ENCODE measurements at regions not wholly inside any gene's neighbourhood (a gene's known extent, or its start where the extent isn't known, plus 50 kb on each side); places are given as distances from the start of the nearest gene placed in this dataset.

- no peak for DNase-seq (ENCODE audit: low spot score)
Measured at GRCh38 chr9:18073002-18073401, 401.0 kb upstream of the ADAMTSL1 start.

DNA sequence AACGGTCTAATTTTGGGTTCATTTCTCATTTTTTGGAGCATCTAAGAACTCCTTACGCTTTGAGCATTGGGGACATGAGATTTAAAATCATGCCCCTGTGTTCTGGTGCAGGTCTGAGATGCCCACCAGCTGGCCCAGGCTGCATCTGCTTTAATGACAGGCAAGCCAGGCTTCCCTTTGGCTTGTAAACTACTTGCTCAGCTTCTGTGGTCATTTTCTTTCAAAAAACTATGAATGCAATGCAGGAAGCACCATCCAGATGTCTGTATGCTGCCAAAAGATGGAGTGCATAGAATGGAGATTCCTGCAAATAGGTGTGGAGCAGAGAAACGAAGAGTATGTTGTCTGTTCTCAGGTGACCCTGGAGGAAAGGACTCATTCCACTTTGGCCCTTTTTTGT is 399.9 kb upstream of the ADAMTSL1 start:
- no peak for DNase-seq (ENCODE audit: low spot score)

- DNase-seq (ENCODE audit: low spot score): no peak
Measured at GRCh38 chr9:18075253-18075952, 398.6 kb upstream of the ADAMTSL1 start.

DNA sequence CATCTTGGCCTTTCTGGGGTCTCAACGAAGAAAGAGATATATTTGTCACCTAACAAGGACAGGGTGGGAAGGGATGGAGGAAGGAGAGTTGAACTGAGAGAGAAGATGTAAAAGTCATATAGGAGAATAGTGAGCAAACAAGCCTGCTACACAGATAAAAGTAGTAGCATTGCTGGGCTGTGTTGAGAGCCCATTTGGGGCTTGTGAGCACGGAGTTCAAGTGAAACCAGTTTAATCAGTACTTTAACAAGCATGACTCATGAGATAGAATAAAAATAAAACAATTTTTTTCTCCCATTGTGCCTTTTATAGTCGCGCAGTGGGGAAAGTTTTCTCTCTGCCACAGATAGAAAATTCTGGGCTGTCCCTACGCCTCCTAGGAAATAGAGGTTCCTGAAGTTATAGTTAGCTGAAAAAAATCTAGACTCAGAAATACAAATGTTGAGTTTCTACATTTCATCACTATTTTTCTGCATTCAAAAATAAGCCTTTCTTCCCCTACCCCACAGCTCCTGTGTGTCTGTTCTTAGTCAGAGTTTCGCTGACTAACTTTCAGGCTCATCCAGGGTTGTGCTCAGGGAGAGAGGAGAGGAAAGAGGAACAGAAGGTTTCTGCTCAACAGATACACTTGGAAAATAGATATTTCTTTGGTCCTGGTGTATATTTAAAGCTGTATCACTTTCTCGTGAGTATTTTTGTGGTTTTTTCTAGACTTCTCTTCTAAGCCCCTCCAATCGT is 395.8 kb upstream of the ADAMTSL1 start:
- DNase-seq (ENCODE audit: low spot score): no peak

DNA sequence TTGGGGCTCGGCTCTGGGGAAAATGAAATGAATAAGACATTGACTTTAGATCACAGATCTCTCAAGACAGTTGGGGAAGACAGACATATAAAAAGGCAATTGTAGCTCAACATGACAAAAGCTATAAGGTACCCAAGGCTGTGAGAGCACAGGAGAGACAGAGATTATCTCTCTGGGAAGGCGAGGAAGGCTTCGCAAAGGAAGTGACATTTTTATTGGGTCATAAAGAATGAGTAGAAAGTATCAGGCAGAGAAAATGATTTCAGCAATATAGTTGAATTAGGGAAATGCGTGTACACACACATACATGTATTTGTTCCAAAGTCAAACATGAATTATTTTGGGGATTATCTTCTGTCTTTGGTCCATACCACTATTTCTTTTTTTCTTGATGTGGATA is 381.8 kb upstream of the ADAMTSL1 start:
- DNase-seq (ENCODE audit: low spot score): no peak

- no peak for DNase-seq (ENCODE audit: low spot score)
Measured at GRCh38 chr9:18106006-18106560, 367.9 kb upstream of the ADAMTSL1 start.

DNA sequence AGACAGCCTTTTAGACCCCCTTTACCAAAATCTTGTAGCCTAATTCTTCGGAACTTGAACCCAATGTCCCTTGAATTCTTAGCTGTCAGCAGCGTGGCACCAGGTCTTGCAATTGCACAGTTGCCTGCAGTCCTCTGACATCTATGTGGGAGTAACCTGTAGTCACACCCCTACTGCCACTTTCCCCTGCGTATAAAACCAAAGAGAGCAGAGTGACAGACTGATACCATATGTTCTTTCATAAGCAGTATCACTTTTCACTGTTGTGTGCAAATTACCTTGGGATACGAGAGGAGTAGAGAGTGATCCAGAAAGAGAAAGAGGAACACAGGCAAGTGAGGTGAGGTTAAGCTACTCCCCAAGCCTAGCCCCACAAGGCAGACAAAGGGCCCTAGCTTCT is 364.3 kb upstream of the ADAMTSL1 start:
- no peak for DNase-seq (ENCODE audit: low spot score)

DNA sequence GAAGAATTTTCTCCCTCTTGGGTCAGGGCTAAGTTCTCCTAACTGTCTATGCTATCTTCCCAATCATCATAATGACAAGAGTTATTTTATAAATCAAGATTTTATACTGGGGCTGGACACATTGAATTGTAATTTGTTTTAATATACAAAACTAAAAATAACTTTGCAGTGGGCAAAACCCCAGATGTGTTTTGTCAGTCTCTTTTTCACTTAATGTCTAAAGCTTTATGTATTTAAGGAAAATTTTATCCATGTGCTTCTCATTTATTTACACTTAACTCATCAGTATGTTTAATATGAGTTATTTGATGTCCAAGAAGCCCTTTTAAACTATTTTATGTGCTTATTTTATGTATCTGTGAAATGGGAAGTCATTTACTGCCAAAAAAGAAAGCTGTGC is 362.8 kb upstream of the ADAMTSL1 start:
- DNase-seq (ENCODE audit: low spot score): no peak

- no peak for DNase-seq (ENCODE audit: low spot score)
Measured at GRCh38 chr9:18114559-18115475, 359.1 kb upstream of the ADAMTSL1 start.

DNA sequence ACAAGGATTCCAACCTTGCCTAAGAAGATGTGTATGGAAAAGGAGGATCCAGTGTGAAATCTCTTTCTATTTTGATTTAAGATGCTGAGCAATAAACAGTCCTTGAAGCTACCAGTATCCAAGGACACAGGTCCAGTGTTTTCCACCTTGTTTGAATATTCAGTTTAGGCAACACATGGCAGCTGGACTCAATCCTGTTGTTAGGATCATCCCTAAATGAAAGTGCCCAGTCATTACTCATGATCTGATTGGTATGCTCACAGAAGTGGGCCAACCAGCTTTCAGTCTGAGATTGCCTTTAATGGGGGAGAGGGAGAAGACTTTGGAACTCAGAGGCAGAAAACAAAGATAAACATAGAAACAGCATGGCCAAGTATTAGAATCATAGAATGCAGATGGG is 355.7 kb upstream of the ADAMTSL1 start:
- DNase-seq (ENCODE audit: low spot score): no peak

GRCh38 chr9:18122171-18122570 is 351.8 kb upstream of the ADAMTSL1 start:
- DNase-seq (ENCODE audit: low spot score): no peak

- DNase-seq (ENCODE audit: low spot score): no peak
Measured at GRCh38 chr9:18124760-18125159, 349.2 kb upstream of the ADAMTSL1 start.

GRCh38 chr9:18126831-18127498 is 347.0 kb upstream of the ADAMTSL1 start:
- DNase-seq (ENCODE audit: low spot score): no peak

DNA sequence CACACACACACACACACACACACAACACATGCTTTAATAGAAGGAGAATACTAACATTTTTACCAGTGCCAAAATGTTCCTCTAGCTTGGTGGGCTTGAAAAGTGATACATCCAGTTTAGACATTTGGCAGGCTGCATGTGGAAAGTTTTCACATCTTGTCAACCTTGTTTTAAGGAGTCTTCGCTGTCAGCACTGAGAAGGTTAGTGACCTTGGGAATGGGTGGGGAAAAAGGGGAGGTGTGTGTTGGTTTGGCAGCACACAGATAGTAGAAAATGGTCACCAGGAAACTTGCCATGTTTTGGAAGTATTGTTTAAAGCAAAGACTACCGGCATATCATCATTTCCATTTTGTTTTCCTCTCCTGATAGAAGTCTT is 346.5 kb upstream of the ADAMTSL1 start:
- no peak for DNase-seq (ENCODE audit: low spot score)

- no peak for DNase-seq (ENCODE audit: low spot score)
Measured at GRCh38 chr9:18129809-18130334, 344.1 kb upstream of the ADAMTSL1 start.

DNA sequence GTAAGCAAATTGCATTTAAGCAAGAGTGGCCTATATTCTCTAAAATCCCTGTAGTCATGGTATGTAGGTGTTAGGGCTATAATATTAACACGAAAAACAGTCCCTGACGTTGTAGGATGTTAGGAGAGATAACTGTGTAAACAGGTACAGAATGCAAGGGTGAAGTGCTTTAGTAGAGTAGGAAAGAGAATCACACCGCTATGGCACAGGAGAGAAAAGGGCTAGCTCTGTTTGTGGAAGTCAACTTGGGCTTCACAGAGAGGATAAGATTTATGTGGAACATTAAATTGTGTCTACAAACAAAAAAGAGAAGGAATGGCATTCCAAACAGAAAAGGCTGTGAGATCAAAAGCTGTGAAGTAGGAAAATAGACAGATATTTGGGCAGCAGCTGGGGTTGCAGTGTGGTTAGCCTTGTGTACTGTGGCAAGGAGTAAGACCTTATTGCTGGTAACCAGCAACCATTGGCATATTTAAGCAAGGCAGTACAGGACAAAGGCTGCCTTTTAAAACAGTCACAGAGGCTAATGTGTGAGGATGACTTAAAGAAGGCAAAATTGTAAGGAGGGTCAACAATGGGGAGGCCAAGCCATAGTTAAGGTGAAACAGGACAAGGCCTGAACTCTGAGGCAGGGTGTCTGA is 337.5 kb upstream of the ADAMTSL1 start:
- DNase-seq (ENCODE audit: low spot score): no peak

GRCh38 chr9:18137815-18138214 is 336.1 kb upstream of the ADAMTSL1 start:
- no peak for DNase-seq (ENCODE audit: low spot score)

- DNase-seq (ENCODE audit: low spot score): no peak
Measured at GRCh38 chr9:18138656-18139055, 335.3 kb upstream of the ADAMTSL1 start.

DNA sequence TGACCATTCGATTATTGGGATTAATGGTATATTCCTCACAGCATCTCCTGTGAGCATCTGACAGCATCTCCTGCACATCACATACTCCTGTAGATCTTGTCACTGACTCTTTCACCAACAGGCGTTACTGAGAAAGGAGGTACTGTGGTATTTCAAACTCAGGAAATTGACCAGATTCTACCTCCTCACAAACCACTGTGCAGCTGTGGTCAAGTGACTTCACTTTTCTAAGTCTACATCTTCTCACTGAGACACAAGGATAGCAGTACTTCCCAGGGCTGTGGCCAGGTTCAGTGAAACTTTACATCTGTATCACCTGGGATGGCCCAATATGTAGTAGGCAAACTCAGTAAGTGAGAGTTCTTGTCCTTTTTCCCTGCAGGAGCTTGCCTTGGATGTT is 332.3 kb upstream of the ADAMTSL1 start:
- DNase-seq (ENCODE audit: low spot score): no peak

- no peak for DNase-seq (ENCODE audit: low spot score)
Measured at GRCh38 chr9:18143073-18143745, 330.7 kb upstream of the ADAMTSL1 start.

- no peak for DNase-seq (ENCODE audit: low spot score)
Measured at GRCh38 chr9:18146329-18146728, 327.6 kb upstream of the ADAMTSL1 start.

Data from ecto neural progenitor cell (in vitro differentiated cells).